Mesenchymal stem cell (in vitro differentiated cells and primary cell): ENCODE measurements at regions not wholly inside any gene's neighbourhood (a gene's known extent, or its start where the extent isn't known, plus 50 kb on each side); places are given as distances from the start of the nearest gene placed in this dataset.

Experiments
- DNase-seq: peaks from one replicate; pipeline ENCODE4 v3.0.0-alpha.2; 2013
- H2AFZ ChIP-seq: one replicate; pipeline ENCODE4 v1.6.1; 2013; ENCODE audit warnings: low read depth, mild to moderate bottlenecking, control low read depth, inconsistent platforms, low read length, moderate library complexity
- H2AK5ac ChIP-seq: 2 replicates; pipeline ENCODE4 v1.6.1; 2013; ENCODE audit warnings: low read length, moderate library complexity, mild to moderate bottlenecking, inconsistent platforms; ENCODE audit not compliant: severe bottlenecking
- H2BK120ac ChIP-seq: one replicate; pipeline ENCODE4 v1.6.1; 2013; ENCODE audit warnings: low read depth, mild to moderate bottlenecking, inconsistent platforms, low read length, moderate library complexity
- H2BK12ac ChIP-seq, 2 experiments: one replicate each; pipeline ENCODE4 v1.6.1; 2013; ENCODE audit warnings: inconsistent platforms in 2 of 2, low read length in 2 of 2, mild to moderate bottlenecking in 2 of 2, moderate library complexity in 2 of 2, control low read depth in 1 of 2
- H2BK15ac ChIP-seq: one replicate; pipeline ENCODE4 v1.6.1; 2013; ENCODE audit warnings: mild to moderate bottlenecking, low read depth, inconsistent platforms; ENCODE audit not compliant: poor library complexity, severe bottlenecking
- H2BK5ac ChIP-seq: 2 replicates; pipeline ENCODE4 v1.6.1; 2013; ENCODE audit warnings: low read depth, mild to moderate bottlenecking, low read length, control low read depth, inconsistent platforms; ENCODE audit not compliant: poor library complexity, severe bottlenecking
- H3K14ac ChIP-seq, 2 experiments: one replicate each; pipeline ENCODE4 v1.6.1; 2013; ENCODE audit warnings: inconsistent platforms in 2 of 2, low read length in 2 of 2, control low read depth in 1 of 2, mild to moderate bottlenecking in 1 of 2, moderate library complexity in 1 of 2
- H3K18ac ChIP-seq, 2 experiments: one replicate each; pipeline ENCODE4 v1.6.1; 2013; ENCODE audit warnings: inconsistent platforms in 2 of 2, low read length in 2 of 2, control low read depth in 1 of 2, low read depth in 1 of 2, mild to moderate bottlenecking in 1 of 2
- H3K23ac ChIP-seq, 2 experiments: one replicate each; pipeline ENCODE4 v1.6.1; 2013; ENCODE audit warnings: inconsistent platforms in 2 of 2, low read length in 2 of 2, mild to moderate bottlenecking in 2 of 2, moderate library complexity in 2 of 2, control low read depth in 1 of 2
- H3K27ac ChIP-seq: 2 replicates; pipeline ENCODE4 v1.5.1; 2013; ENCODE audit warnings: mild to moderate bottlenecking, moderate library complexity, low read length, control low read depth, inconsistent platforms; ENCODE audit not compliant: poor library complexity, severe bottlenecking
- H3K27me3 ChIP-seq, 2 experiments: 2 replicates each; pipeline versions ENCODE4 v1.6.1 to v1.7.0; 2013; ENCODE audit warnings: low read length in 2 of 2, mild to moderate bottlenecking in 2 of 2, moderate library complexity in 2 of 2, control low read depth in 1 of 2, inconsistent platforms in 1 of 2; ENCODE audit not compliant: control insufficient read depth in 1 of 2, insufficient read depth in 1 of 2
- H3K36me3 ChIP-seq, 2 experiments: 2 replicates each; pipeline versions ENCODE4 v1.6.1 to v1.7.0; 2013; ENCODE audit warnings: low read length in 2 of 2, control low read depth in 1 of 2, inconsistent platforms in 1 of 2, low read depth in 1 of 2, mild to moderate bottlenecking in 1 of 2; ENCODE audit not compliant: insufficient read depth in 2 of 2, control insufficient read depth in 1 of 2
- H3K4ac ChIP-seq, 2 experiments: one replicate each; pipeline ENCODE4 v1.6.1; 2013; ENCODE audit warnings: inconsistent platforms in 2 of 2, low read length in 2 of 2, mild to moderate bottlenecking in 2 of 2, moderate library complexity in 2 of 2, control low read depth in 1 of 2, low read depth in 1 of 2
- H3K4me1 ChIP-seq: 2 replicates; pipeline ENCODE4 v1.6.1; 2013; ENCODE audit warnings: low read depth, low read length, control low read depth; ENCODE audit not compliant: control insufficient read depth, insufficient read depth
- H3K4me2 ChIP-seq: 2 replicates; pipeline ENCODE4 v1.6.1; 2013; ENCODE audit warnings: low read length, mild to moderate bottlenecking, inconsistent platforms; ENCODE audit not compliant: poor library complexity, severe bottlenecking
- H3K4me3 ChIP-seq, 2 experiments: 2 replicates each; pipeline versions ENCODE4 v1.5.1 to v1.7.0; 2013; ENCODE audit warnings: low read length in 2 of 2, mild to moderate bottlenecking in 2 of 2, control low read depth in 1 of 2, low read depth in 1 of 2; ENCODE audit not compliant: insufficient read depth in 1 of 2
- H3K79me1 ChIP-seq: replicated peaks from 2 replicates; pipeline ENCODE4 v1.6.1; 2013; ENCODE audit warnings: mild to moderate bottlenecking, control low read depth, low read length, inconsistent platforms; ENCODE audit not compliant: poor library complexity, severe bottlenecking
- H3K9ac ChIP-seq: 2 replicates; pipeline ENCODE4 v1.7.0; 2013; ENCODE audit warnings: mild to moderate bottlenecking, low read length, moderate library complexity
- H3K9me3 ChIP-seq: 2 replicates; pipeline ENCODE4 v1.7.0; 2013; ENCODE audit warnings: mild to moderate bottlenecking, low read length; ENCODE audit not compliant: control insufficient read depth
- H4K8ac ChIP-seq: one replicate; pipeline ENCODE4 v1.6.1; 2013; ENCODE audit warnings: inconsistent platforms, mild to moderate bottlenecking, low read length, moderate library complexity
- H4K91ac ChIP-seq: one replicate; pipeline ENCODE4 v1.6.1; 2013; ENCODE audit warnings: mild to moderate bottlenecking, low read length, inconsistent platforms
- WGBS: methylation state at CpG from one replicate; pipeline ENCODE4 v1.1.7; 2013; ENCODE audit warnings: mixed read lengths; 5-methylcytosine and 5-hydroxymethylcytosine counted together

DNA sequence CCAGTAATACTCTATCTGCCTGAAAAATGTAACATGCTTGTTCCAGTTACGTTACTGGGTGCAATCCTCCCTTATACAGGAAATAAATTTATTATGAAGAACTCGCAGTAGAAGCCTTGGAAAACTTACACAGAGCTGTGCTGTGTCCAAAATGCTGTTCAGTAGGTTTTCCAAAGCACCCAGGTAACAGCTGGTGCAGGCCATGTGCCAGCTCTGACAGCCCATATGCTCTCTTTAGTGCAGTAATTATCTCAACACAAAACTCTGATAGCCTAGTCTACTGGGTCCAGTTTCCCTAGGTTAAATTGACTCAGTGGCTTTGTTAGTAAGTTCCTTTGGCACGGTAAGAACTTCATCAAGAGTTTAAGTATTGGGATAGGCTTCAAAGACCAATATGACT, 120.7 kb upstream of the OBI1 start:
- Histone ChIP-seq H3K18ac (no peak overlapping the region), H3K4me2 (no peak overlapping the region), H3K23ac (no peak overlapping the region), H3K9ac (no peak overlapping the region), H2AK5ac (no peak overlapping the region), H2AFZ (no peak overlapping the region), H3K4me3 (no peak overlapping the region), H3K79me1 (no peaks in the 10 kb centered on the region), H3K9me3 (no peaks in the 10 kb centered on the region), H3K4me1 (no peaks in the 10 kb centered on the region), H2BK120ac (no peak overlapping the region), H3K27me3 (peaks cover 6 to 11% of the 10 kb centered on the region in 2 experiments), H3K4ac (no peak overlapping the region), H3K36me3 (no peaks in the 10 kb centered on the region), H2BK12ac (no peak overlapping the region), H2BK15ac (no peak overlapping the region), H2BK5ac (no peak overlapping the region), H4K91ac (no peak overlapping the region), H3K27ac (no peak overlapping the region), H3K14ac (no peak overlapping the region), H4K8ac (no peak overlapping the region)
- DNase-seq = no peak
- WGBS = 84% methylated on average over 3 of the region's 3 CpGs

DNA sequence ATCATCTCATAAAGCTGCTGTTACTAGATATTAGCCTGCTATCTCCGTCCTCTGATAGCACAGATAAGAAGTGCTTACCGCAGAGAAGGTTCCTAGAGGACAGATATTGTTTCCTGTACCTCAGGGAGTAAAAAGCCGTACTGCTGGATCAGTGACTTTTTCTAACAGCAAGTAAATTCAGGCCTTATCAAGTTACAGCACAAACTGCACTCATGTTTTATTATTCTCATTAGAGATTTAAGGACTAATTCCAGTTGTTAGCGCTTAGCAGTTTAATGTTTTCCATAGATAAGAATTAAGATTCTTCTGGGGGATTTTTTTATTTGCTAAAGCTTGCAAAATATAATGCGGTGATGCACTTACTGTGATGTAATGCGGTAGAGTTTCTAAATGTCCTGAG, 119.0 kb upstream of the OBI1 start:
- 77% methylated on average over 6 of the region's 6 CpGs for WGBS
- H3K4me3 ChIP-seq = no peak overlapping the region

DNA sequence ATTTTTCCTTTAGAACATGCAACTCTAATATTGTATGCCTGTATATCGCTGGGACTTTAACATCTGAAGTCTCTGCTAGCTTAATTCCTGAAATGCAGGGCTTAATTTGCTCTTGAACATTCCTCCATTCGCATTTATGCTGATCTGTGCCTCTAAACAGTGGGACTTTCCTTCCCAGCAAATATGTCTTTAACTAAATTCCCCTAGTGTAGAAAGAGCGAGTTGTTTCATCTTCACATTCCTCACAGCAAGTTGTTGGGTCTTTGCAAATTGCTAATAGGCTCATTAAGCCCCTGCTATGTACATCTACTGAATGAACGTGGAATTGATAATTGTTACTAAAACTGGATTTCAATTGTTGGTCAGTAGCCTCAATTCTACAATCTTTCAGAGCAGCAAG, 118.4 kb upstream of the OBI1 start:
- Histone ChIP-seq H3K4me1 (no peaks in the 10 kb centered on the region), H3K27ac (no peak overlapping the region), H3K79me1 (no peaks in the 10 kb centered on the region), H3K18ac (no peak overlapping the region), H2BK15ac (no peak overlapping the region), H3K27me3 (peaks cover 6 to 11% of the 10 kb centered on the region in 2 experiments), H2AK5ac (no peak overlapping the region), H3K23ac (no peak overlapping the region), H3K9ac (no peak overlapping the region), H4K91ac (no peak overlapping the region), H3K4ac (no peak overlapping the region), H3K4me2 (no peak overlapping the region), H3K36me3 (no peaks in the 10 kb centered on the region), H2AFZ (no peak overlapping the region), H2BK120ac (no peak overlapping the region), H3K4me3 (no peak overlapping the region), H4K8ac (no peak overlapping the region), H3K14ac (no peak overlapping the region), H3K9me3 (no peaks in the 10 kb centered on the region), H2BK12ac (no peak overlapping the region), H2BK5ac (no peak overlapping the region)
- no peak for DNase-seq
- WGBS = 84% methylated on average over 3 of the region's 4 CpGs

More for the DNA sequence above, 119.0 kb upstream of the OBI1 start:
- Histone ChIP-seq H3K27ac (no peak overlapping the region), H2BK120ac (no peak overlapping the region), H2BK15ac (no peak overlapping the region), H3K4me1 (no peaks in the 10 kb centered on the region), H2BK12ac (no peak overlapping the region), H3K79me1 (no peaks in the 10 kb centered on the region), H3K23ac (no peak overlapping the region), H2BK5ac (no peak overlapping the region), H2AK5ac (no peak overlapping the region), H3K4ac (no peak overlapping the region), H2AFZ (no peak overlapping the region), H3K9me3 (no peaks in the 10 kb centered on the region), H3K9ac (no peak overlapping the region), H3K14ac (no peak overlapping the region), H4K8ac (no peak overlapping the region), H3K27me3 (peaks cover 6 to 11% of the 10 kb centered on the region in 2 experiments), H3K18ac (no peak overlapping the region), H4K91ac (no peak overlapping the region), H3K36me3 (no peaks in the 10 kb centered on the region), H3K4me2 (no peak overlapping the region)
- DNase-seq = no peak

DNA sequence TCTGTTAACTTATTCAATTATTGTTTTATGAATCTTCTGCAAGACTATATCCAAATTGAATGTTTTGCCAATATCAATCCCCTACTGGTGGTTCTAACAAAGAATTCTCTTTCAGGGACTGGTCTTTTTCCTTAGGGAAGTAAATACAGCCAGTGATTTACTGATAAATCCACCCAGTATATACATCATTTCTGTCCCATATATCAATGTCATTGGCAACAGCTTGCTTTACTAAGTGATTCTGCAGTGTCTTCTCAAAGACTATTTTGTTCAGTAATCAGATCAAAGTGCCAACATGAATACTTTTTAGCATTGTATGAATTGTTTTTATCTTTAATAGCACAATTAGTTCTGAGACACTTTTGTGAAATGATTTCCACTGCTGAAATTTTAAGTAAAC, 114.0 kb upstream of the OBI1 start:
- H3K4me1 ChIP-seq = no peaks in the 10 kb centered on the region
- H3K36me3 ChIP-seq = no peaks in the 10 kb centered on the region
- H4K91ac ChIP-seq = no peak overlapping the region
- H3K4me2 ChIP-seq = no peak overlapping the region
- no peak overlapping the region for H4K8ac ChIP-seq
- H3K23ac ChIP-seq = no peak overlapping the region
- H3K27me3 ChIP-seq = peaks cover 0 to 8% of the 10 kb centered on the region in 2 experiments
- H3K14ac ChIP-seq = no peak overlapping the region
- no peaks in the 10 kb centered on the region for H3K9me3 ChIP-seq
- H2BK5ac ChIP-seq = no peak overlapping the region
- H2AK5ac ChIP-seq = no peak overlapping the region
- H2BK120ac ChIP-seq = no peak overlapping the region
- no peak overlapping the region for H3K9ac ChIP-seq
- H3K4me3 ChIP-seq = no peak overlapping the region
- DNase-seq = no peak
- H3K27ac ChIP-seq = no peak overlapping the region
- H2AFZ ChIP-seq = no peak overlapping the region
- no peak overlapping the region for H3K18ac ChIP-seq
- no peak overlapping the region for H3K4ac ChIP-seq
- H2BK15ac ChIP-seq = no peak overlapping the region
- no peaks in the 10 kb centered on the region for H3K79me1 ChIP-seq
- H2BK12ac ChIP-seq = no peak overlapping the region
